Calu3 (cell line): ENCODE measurements at regions not wholly inside any gene's neighbourhood (a gene's known extent, or its start where the extent isn't known, plus 50 kb on each side); places are given as distances from the start of the nearest gene placed in this dataset.

Source experiments
- BruUV-seq: library from RNA; stranded (reverse); fragments of 400-500 nt; replicated peaks from 2 replicates; lab custom pipeline; 2021; lab: Mats Ljungman, UMichigan
- CTCF ChIA-PET: fragments of 300-600 bp; sonication (Branson Sonifier 250); formaldehyde crosslinking; loops from one replicate; lab custom pipeline; 2022; ENCODE audit warnings: antibody characterized with exemption; lab: Charles Lee
- DNase-seq: peaks from one replicate; pipeline ENCODE4 v3.0.0; 2022
- H3K27ac Mint-ChIP-seq: one replicate; pipeline ENCODE4 v1.8.0; 2022; ENCODE audit warnings: mixed read lengths; ENCODE audit not compliant: unreplicated experiment
- H3K27me3 Mint-ChIP-seq: one replicate; pipeline ENCODE4 v1.8.0; 2022; ENCODE audit warnings: mixed read lengths; ENCODE audit not compliant: unreplicated experiment
- H3K36me3 Mint-ChIP-seq: one replicate; pipeline ENCODE4 v1.8.0; 2022; ENCODE audit warnings: mild to moderate bottlenecking, moderate library complexity, mixed read lengths; ENCODE audit not compliant: insufficient read depth, unreplicated experiment
- H3K4me1 Mint-ChIP-seq: one replicate; pipeline ENCODE4 v1.8.0; 2022; ENCODE audit warnings: mild to moderate bottlenecking, low read depth, mixed read lengths; ENCODE audit not compliant: unreplicated experiment
- H3K4me3 Mint-ChIP-seq: one replicate; pipeline ENCODE4 v1.8.0; 2022; ENCODE audit warnings: mild to moderate bottlenecking, low read depth, moderate library complexity, mixed read lengths; ENCODE audit not compliant: unreplicated experiment
- H3K9me3 Mint-ChIP-seq: one replicate; pipeline ENCODE4 v1.8.0; 2022; ENCODE audit warnings: low read depth, mixed read lengths; ENCODE audit not compliant: unreplicated experiment
- intact Hi-C: fragments of 100-400 bp; cut with micrococcal nuclease; formaldehyde crosslinking; loops from one replicate; pipeline ENCODE4 v1.10.0; 2022; ENCODE audit not compliant: unreplicated experiment
- TF ChIP-seq, protein P1 (sequence below): fragments of 200-600 bp; IDR thresholded peaks from one replicate; pipeline ENCODE4 v1.8.0; 2022; ENCODE audit warnings: antibody characterized with exemption; ENCODE audit not compliant: unreplicated experiment

DNA sequence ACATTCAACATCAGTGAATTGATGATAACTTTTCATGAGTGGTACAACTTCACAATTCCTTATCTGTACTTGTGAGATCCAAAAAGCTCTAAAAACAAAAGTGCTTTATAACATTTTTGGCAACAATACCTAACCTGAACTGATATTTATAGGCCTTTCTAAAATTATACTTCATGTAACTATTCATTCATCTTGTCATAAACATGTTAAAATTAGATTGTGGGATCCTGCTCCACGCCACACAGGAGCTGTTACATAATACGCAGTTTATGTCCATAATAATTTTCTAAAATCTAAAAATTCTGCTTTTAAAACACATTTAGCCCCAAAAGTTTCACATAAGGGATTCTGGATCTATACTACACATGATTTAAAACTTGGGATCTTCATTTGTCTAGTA lies 908.5 kb upstream of the CHAC2 start:
- Mint-ChIP-seq H3K9me3 (no peaks in the 10 kb centered on the region), H3K27ac (no peak overlapping the region)

DNA sequence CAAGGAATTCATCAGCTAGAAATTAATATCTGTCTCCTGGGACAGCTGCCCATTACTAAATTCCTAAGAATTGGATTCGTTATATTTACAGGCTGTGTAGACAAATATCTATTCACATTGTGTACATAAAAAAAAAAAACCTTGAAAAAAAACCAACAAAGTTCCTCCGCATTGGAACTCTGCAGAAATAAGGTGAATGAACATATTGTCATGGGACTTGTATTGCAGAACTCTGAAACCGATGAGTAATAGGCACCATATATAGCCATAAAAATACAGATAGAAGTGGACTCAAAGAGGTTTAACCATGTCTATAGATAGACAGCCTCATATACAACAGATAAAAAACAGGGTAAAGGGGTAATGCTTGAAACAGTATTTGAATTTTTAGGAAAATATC lies 909.9 kb upstream of the CHAC2 start:
- H3K4me1 Mint-ChIP-seq, result no peaks in the 10 kb centered on the region
- no peak overlapping the region for H3K27ac Mint-ChIP-seq
- peaks cover 7% of the 10 kb centered on the region for H3K9me3 Mint-ChIP-seq
- H3K4me3 Mint-ChIP-seq, result no peak overlapping the region
- TF ChIP-seq, protein P1, sequence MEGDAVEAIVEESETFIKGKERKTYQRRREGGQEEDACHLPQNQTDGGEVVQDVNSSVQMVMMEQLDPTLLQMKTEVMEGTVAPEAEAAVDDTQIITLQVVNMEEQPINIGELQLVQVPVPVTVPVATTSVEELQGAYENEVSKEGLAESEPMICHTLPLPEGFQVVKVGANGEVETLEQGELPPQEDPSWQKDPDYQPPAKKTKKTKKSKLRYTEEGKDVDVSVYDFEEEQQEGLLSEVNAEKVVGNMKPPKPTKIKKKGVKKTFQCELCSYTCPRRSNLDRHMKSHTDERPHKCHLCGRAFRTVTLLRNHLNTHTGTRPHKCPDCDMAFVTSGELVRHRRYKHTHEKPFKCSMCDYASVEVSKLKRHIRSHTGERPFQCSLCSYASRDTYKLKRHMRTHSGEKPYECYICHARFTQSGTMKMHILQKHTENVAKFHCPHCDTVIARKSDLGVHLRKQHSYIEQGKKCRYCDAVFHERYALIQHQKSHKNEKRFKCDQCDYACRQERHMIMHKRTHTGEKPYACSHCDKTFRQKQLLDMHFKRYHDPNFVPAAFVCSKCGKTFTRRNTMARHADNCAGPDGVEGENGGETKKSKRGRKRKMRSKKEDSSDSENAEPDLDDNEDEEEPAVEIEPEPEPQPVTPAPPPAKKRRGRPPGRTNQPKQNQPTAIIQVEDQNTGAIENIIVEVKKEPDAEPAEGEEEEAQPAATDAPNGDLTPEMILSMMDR, result no peak
- DNase-seq, result no peak
- no peaks in the 10 kb centered on the region for H3K27me3 Mint-ChIP-seq
- intact Hi-C loops, result no loop called here
- no TSS peak for BruUV-seq
- H3K36me3 Mint-ChIP-seq, result no peaks in the 10 kb centered on the region
- CTCF ChIA-PET, result no interaction called here

More for the DNA sequence above, 908.5 kb upstream of the CHAC2 start:
- Mint-ChIP-seq H3K36me3 (no peaks in the 10 kb centered on the region), H3K27me3 (no peaks in the 10 kb centered on the region), H3K4me3 (no peak overlapping the region), H3K4me1 (no peaks in the 10 kb centered on the region)
- TF ChIP-seq, protein P1, result no peak
- no peak for DNase-seq
- no TSS peak for BruUV-seq
- intact Hi-C loops, result no loop called here
- CTCF ChIA-PET, result no interaction called here

DNA sequence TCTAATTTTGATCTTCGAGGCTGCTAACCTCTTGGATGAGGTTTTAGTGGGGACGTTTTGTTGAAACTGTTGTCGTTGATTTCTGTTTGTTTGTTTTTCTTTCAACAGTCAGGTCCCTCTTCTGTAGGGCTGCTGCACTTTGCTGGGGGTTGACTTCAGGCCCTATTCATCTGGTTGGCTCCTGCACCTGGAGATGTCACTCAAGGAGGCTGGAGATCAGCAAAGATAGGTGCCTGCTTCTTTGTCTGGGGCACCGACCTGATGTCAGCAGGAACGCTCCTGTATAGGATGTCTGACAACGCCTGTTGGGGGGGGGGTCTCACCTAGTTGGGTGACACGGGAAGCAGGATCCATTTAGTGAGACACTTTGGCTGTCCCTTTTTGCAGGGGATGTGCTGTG lies 915.6 kb upstream of the CHAC2 start:
- DNase-seq, result no peak

GRCh38 chr2:52844701-52845423 lies 922.7 kb upstream of the CHAC2 start:
- no TSS peak for BruUV-seq
- Mint-ChIP-seq H3K36me3 (no peaks in the 10 kb centered on the region), H3K9me3 (peaks cover 3% of the 10 kb centered on the region), H3K4me1 (no peaks in the 10 kb centered on the region), H3K4me3 (no peak overlapping the region), H3K27me3 (no peaks in the 10 kb centered on the region), H3K27ac (no peak overlapping the region)
- DNase-seq, result no peak
- intact Hi-C loops, result no loop called here
- CTCF ChIA-PET, result no interaction called here
- TF ChIP-seq, protein P1, result no peak

More for the DNA sequence above, 915.6 kb upstream of the CHAC2 start:
- BruUV-seq, result no TSS peak
- peaks cover 20% of the 10 kb centered on the region for H3K9me3 Mint-ChIP-seq
- intact Hi-C loops, result no loop called here
- no peak overlapping the region for H3K27ac Mint-ChIP-seq
- H3K4me3 Mint-ChIP-seq, result no peak overlapping the region
- H3K4me1 Mint-ChIP-seq, result no peaks in the 10 kb centered on the region
- CTCF ChIA-PET, result no interaction called here
- TF ChIP-seq, protein P1, result no peak
- no peaks in the 10 kb centered on the region for H3K27me3 Mint-ChIP-seq
- H3K36me3 Mint-ChIP-seq, result no peaks in the 10 kb centered on the region
